AG08395 (cell line): ENCODE measurements at regions not wholly inside any gene's neighbourhood (a gene's known extent, or its start where the extent isn't known, plus 50 kb on each side); places are given as distances from the start of the nearest gene placed in this dataset.

Source experiments
- DNase-seq: peaks from one replicate; pipeline ENCODE4 v3.0.0; 2012; ENCODE audit warnings: mixed read lengths, low spot score

GRCh38 chr3:168581771-168582225 is 486.1 kb upstream of the GOLIM4 start:
- no peak for DNase-seq

- no peak for DNase-seq
Observed at GRCh38 chr3:168579010-168579409, 483.3 kb upstream of the GOLIM4 start.

- no peak for DNase-seq
Observed at GRCh38 chr3:168575750-168576149, 480.0 kb upstream of the GOLIM4 start.

- no peak for DNase-seq
Observed at GRCh38 chr3:168574455-168575158, 478.9 kb upstream of the GOLIM4 start.

GRCh38 chr3:168570404-168571155 is 474.9 kb upstream of the GOLIM4 start:
- no peak for DNase-seq

GRCh38 chr3:168558728-168559411 is 463.1 kb upstream of the GOLIM4 start:
- no peak for DNase-seq

- DNase-seq: no peak
Observed at GRCh38 chr3:168552251-168552650, 456.5 kb upstream of the GOLIM4 start.

GRCh38 chr3:168548719-168549118 is 453.0 kb upstream of the GOLIM4 start:
- DNase-seq: no peak

GRCh38 chr3:168546707-168547106 is 451.0 kb upstream of the GOLIM4 start:
- DNase-seq: no peak

- DNase-seq: no peak
Observed at GRCh38 chr3:168545591-168545990, 449.9 kb upstream of the GOLIM4 start.

GRCh38 chr3:168544097-168544957 is 448.6 kb upstream of the GOLIM4 start:
- DNase-seq: no peak

GRCh38 chr3:168540726-168541125 is 445.0 kb upstream of the GOLIM4 start:
- no peak for DNase-seq

- DNase-seq: no peak
Observed at GRCh38 chr3:168539909-168540308, 444.2 kb upstream of the GOLIM4 start.

- no peak for DNase-seq
Observed at GRCh38 chr3:168534761-168535160, 439.0 kb upstream of the GOLIM4 start.

- DNase-seq: no peak
Observed at GRCh38 chr3:168533600-168533999, 437.9 kb upstream of the GOLIM4 start.

GRCh38 chr3:168532135-168532534 is 436.4 kb upstream of the GOLIM4 start:
- DNase-seq: no peak

GRCh38 chr3:168531116-168531515 is 435.4 kb upstream of the GOLIM4 start:
- DNase-seq: no peak

- no peak for DNase-seq
Observed at GRCh38 chr3:168524129-168524528, 428.4 kb upstream of the GOLIM4 start.

- DNase-seq: no peak
Observed at GRCh38 chr3:168517249-168518071, 421.7 kb upstream of the GOLIM4 start.

GRCh38 chr3:168514252-168514651 is 418.5 kb upstream of the GOLIM4 start:
- DNase-seq: no peak

GRCh38 chr3:168512802-168513201 is 417.1 kb upstream of the GOLIM4 start:
- no peak for DNase-seq
